HG02840 (cell line): ENCODE measurements at regions not wholly inside any gene's neighbourhood (a gene's known extent, or its start where the extent isn't known, plus 50 kb on each side); places are given as distances from the start of the nearest gene placed in this dataset.

Experiments used
- ATAC-seq: cut with Tn5 transposase; IDR thresholded peaks from one replicate; pipeline ENCODE4 v1.9.1; 2021; ENCODE audit warnings: mild to moderate bottlenecking, moderate library complexity, moderate number of reproducible peaks; ENCODE audit not compliant: unreplicated experiment, low FRiP score

DNA sequence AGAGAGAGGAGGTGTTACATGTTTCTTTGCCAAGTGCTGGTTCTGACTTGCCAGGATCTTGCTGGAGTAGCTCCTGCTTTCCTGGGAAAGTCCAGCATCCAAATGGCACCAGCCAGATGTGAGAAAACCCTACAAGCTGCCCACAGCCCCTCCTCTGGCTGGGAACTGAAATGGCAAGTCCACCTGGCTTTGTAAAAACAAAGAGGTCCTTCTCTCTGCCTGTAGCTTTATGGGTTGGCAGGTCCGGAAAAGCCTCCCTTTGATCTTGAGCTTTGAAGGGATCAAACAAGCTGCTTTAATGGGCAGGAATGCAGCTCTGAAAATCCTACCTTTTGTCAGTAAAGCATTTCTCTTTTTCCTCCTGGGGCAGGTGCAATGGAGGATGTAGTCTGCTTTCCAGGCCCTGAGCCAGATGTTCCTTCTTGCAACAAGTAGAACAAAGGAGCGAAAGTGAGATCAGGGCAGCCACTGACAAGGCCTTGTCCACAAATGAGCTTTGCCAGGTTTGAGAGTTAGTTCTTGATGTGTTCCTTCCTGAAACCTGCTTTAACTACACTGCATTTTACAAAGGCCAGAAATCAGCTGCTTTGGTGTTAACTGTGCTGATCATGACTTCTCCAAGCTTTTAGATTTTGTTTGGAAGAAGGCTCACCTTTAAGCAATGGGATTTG, 456.7 kb downstream of the ZNF608 start:
- no peak for ATAC-seq

DNA sequence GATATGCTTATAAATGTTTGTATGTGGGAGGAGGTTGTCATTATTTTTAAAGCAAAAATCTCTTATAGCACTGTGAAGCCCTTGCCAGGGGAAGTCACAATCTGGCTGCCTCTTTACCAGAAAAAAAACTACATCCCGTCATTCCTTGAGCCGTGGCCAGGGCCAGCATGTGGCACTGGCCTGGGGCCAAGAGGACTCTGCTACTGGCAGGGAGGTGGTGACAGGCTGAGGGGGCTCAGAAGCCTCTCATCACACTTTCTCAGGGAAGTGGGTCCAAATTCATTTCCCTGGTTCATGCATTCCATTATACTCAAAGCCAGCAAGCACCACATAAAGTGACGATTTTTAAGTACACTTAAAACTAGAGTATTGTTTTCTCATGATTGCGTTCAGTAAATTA, 457.3 kb downstream of the ZNF608 start:
- ATAC-seq: no peak

DNA sequence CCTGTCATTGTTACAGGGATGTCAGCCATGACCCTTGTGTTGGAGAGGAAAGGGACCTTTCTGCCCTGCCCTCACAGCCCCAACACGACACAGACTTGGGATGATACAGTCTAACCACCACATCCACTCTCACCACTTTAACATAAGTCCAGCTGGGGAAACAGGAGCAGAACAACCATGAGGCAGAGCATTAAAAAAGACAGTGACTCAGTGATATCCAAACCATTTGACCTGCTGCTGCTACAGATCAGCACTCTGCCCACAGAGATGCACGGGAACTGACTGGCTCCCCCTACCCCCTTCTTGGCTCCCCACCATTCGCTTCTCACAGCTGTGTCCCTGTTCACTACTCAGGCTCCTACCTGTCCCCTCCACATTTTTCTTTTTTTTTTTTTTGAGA, 458.6 kb downstream of the ZNF608 start:
- no peak for ATAC-seq

DNA sequence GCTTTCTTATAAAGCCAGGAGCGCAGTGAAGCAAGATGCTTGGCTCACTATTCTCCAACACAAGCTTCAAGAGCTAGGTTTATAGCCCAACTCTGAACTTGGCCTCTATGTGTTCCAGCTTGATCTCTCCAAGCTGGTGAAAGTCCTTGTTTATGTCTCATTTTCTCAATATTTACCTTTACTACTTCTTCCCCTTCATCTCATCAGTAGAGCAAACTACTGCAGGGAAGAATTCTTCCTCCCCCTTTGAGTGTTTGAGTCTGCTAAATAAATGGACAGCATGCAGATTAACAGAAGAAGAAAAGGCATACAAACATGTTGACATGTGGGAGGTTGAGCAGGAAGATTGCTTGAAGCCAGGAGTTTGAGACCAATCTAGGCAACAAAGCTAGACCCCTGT, 460.7 kb downstream of the ZNF608 start:
- ATAC-seq: no peak

- no peak for ATAC-seq
Observed at GRCh38 chr5:124285071-124285470, 461.4 kb downstream of the ZNF608 start.

GRCh38 chr5:124283031-124283430, 463.4 kb downstream of the ZNF608 start:
- no peak for ATAC-seq

GRCh38 chr5:124280079-124280478, 466.4 kb downstream of the ZNF608 start:
- ATAC-seq: no peak

- ATAC-seq: no peak
Observed at GRCh38 chr5:124279146-124279876, 467.1 kb downstream of the ZNF608 start.

GRCh38 chr5:124278636-124279035, 467.8 kb downstream of the ZNF608 start:
- no peak for ATAC-seq

DNA sequence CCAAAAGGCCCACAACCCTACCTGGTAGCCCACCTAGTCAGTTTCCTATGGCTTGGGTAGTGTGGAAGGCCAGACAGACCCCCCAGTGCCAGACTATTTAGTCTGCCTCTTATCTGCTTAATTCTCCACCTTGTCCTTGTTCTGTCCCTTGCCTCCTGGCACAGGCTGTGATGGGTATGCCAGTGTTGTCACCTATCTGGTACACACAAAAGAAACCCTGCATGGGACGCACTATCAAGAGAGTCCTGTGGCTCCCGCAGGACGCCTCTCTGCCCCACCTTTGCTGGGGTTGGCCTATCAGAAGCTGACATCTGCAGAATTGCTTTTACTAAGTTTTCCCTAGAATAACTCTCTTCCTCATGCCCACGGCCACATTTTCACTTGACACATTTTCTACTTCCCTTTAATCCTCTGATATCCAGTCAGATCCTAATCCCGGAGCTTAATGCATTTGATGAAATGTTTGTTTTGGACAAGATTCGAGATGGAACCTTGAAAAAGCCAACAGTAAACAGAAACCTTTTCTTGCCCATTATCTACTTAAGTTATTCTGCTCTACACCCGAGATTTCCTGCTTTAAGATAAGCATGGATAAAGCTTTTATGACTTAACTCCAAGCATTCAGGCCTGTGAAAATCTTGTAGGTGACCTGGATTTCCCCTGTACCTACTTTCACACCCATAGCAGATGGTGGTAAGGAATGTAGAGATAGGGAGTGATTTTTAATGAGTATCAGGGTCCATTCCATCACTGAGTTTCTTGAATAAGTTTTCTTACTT, 468.5 kb downstream of the ZNF608 start:
- no peak for ATAC-seq

- no peak for ATAC-seq
Observed at GRCh38 chr5:124276166-124276565, 470.3 kb downstream of the ZNF608 start.

DNA sequence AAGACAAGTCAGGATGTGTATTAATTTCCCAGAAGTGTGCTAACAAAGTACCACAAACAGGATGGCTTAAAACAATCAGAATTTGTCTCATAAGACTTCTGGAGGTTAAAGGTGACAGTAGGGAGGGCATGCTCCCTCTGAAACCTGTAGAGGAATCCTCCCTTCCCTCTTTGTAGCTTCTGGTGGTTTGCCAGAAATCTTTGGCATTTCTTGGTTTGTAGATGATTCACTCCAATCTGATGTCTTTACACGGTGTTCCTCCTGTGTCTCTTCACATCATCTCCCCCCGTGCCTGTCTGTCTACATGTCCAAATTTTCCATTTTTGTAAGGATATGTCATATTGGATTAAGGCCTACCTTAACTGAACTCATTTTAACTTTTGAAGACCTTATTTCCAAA, 471.5 kb downstream of the ZNF608 start:
- ATAC-seq: no peak

DNA sequence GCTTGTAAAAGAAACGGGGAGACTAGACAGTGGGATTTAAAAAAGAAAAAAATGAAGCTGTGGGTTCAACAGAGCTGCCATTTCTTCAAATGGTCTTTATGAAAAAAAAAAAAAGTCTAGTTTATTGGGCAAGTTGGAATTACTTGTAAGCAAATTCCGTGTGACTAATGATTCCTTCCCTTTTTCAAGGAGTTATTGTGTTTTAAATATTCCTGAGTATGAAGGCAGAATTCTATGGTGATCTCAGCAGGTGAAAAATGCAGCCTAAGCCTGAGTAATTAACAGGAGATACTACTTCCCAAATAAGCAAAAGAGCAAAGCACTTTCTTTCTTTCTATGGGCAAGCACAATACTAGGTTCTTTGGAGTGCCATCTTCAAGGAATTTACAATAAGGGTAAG, 481.9 kb downstream of the ZNF608 start:
- no peak for ATAC-seq

DNA sequence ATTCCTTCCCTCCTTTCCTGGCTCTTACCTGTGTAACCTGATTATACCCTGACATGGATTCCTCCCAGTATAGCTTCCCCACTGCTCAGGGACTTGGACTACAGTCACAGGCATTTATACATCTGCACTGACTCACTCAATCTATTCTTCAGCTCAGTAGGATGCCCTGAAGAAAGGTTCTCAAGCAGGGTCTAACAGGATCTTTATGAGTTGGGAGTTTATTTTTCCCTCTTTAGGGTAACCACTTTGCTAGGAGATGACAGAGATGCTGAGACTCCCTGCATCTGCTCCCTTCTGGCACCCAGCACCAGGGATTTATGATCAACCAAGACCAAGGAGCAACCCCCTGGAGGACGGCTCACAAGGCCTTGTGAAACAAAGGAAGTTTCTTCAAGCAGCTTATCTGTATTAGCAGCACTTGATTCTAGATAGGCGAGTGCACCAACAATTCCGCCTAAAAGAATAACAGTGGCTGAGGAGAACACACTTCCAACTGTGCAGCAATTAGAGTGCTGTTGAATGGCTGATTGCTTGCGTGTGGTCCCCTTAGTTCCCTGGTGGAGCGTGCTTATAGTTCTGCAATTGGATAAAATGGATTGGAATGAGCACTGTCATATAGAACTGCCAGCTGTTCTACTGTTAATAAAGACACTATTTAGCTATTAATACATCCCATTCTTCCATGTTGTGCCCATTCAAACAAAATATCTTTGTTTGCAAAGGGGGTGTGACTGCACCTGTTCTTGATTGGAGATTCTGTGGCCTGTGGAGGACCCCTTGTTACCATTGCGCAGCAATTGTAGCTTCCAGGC, 482.6 kb downstream of the ZNF608 start:
- no peak for ATAC-seq

DNA sequence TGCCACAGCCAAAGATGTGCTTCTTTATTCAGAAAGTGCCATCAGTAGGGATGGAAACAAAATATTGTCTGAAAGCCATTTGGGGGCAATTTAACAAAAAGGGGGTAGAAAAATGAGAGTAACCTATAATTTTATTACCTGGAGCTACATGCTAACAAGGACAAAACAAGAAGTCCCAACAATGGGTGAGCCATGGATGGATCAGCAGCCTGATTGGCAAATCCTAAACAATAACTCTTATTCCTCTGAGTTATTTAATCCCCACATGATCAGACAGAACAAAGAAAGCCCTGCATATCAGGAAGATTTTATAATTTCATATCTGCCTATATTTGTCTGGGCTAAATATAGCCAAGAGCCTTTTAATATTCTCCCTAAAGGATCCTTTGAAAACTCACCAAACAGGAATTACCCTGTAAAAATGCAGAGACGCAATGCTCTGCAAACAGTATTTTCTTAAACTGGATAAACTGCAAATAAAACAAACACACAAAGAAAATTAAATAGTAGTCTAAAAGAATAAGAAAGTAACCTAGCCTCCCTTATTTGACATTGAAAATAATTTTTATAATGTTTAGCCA, 483.4 kb downstream of the ZNF608 start:
- ATAC-seq: no peak

DNA sequence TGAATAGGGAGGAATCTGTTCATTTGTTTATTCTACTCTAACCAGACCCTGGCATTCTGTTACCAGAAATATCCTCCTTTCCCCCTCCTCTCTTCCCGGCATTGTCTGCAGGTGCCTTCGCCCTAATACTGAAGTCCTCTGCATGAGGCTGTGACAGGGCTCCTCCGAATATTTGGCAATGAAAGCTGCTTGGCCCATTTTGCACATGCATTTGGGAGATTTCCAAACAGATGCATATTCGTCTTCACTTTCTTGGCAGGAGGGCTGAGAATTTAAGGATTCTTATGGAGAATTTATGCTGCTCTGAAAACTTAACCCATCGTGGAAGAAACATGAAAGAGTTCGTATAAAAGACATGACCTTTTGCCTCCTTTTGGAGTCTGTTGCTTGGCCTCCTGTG, 484.0 kb downstream of the ZNF608 start:
- no peak for ATAC-seq

DNA sequence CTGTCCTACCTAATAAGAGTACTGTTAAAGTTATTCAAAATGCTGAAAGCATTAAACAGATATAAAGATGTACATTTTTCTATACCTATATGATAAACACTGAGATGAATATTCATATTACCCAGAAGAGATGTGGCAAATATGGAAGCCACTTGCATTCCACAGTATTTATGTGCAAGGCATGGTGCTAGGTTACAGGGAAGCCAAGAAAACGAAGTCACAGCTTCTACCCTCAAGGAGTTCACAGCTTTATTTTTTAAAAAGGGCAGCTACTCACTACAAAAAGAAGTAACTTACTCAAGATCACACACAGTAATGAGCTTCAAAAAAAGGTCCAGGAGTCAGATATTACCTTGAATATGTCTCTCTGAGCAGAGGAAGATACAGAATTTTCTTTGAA, 484.6 kb downstream of the ZNF608 start:
- ATAC-seq: no peak

DNA sequence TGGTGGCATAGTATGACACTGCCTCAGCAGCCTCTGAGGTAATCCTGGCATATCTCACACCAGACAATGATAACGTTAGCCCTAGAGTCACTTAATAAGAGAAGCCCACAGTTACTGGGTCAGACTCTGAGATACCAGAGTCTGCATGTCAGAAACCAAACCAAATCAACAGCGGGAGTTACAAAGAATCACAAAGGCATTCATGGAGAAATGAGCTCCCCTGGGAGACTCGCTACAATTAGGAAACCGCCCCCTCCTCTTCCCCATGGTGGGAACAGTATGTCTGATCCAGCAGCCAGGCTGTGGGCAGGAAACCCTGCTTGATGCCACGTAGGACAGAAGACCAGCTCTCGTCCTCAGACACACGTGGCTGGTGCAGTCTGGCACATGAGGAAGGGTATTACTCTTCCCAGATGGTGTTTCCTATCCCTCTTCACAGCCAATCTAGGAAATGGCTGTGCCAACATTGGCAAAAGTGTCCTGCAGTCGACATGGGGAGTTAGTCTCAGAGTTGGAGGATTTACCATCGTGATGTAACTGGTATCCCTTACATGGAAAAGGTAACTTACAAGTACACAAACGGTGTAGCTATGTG, 485.4 kb downstream of the ZNF608 start:
- no peak for ATAC-seq

GRCh38 chr5:124259017-124259416, 487.4 kb downstream of the ZNF608 start:
- no peak for ATAC-seq

GRCh38 chr5:124257048-124257447, 489.4 kb downstream of the ZNF608 start:
- no peak for ATAC-seq
